ENCODE measurements at regions not wholly inside any gene's neighbourhood (a gene's known extent, or its start where the extent isn't known, plus 50 kb on each side); places are given as distances from the start of the nearest gene placed in this dataset.

DNA sequence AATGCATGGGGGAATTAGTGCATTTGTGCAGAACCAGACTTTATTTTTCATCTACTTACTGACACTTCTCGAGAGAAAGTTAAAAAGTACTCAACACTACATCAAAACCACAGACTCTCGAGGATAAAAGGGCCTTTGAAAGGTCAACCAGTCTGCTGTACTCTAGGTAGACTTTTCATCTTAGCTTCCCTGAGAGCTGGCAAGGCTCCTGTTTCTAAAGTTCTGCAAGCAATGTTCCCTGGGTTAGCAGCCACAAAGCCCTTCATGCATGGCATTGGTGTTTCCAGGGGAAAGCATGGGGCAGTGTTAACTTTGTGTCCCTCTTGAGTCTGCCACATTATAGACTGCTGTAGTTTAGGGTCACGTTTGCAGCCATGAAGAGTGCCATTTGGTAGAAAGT lies 106.4 kb upstream of the PFN2 start:
- TF ChIP-seq EP300 (IDR thresholded peaks at IDR 0.05), result no peak
- TF ChIP-seq, protein P1, sequence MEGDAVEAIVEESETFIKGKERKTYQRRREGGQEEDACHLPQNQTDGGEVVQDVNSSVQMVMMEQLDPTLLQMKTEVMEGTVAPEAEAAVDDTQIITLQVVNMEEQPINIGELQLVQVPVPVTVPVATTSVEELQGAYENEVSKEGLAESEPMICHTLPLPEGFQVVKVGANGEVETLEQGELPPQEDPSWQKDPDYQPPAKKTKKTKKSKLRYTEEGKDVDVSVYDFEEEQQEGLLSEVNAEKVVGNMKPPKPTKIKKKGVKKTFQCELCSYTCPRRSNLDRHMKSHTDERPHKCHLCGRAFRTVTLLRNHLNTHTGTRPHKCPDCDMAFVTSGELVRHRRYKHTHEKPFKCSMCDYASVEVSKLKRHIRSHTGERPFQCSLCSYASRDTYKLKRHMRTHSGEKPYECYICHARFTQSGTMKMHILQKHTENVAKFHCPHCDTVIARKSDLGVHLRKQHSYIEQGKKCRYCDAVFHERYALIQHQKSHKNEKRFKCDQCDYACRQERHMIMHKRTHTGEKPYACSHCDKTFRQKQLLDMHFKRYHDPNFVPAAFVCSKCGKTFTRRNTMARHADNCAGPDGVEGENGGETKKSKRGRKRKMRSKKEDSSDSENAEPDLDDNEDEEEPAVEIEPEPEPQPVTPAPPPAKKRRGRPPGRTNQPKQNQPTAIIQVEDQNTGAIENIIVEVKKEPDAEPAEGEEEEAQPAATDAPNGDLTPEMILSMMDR (IDR thresholded peaks at IDR 0.05), result no peak

Measured in gastroesophageal sphincter (tissue), 3 donors.